ENCODE measurements at regions not wholly inside any gene's neighbourhood (a gene's known extent, or its start where the extent isn't known, plus 50 kb on each side); places are given as distances from the start of the nearest gene placed in this dataset.

GRCh38 chr13:37504251-37504650 is 94.3 kb downstream of the POSTN start:
- DNase-seq (ENCODE audit: low read depth, low spot score) (no peak), ATAC-seq (no peak)
- Histone ChIP-seq H4K20me1 (ENCODE audit: insufficient read depth) (no peaks in the 10 kb centered on the region), H3K27ac (ENCODE audit: low read depth, low read length) (no peak overlapping the region), H3K9me3 (ENCODE audit: control insufficient read depth in 1 of 2, insufficient read depth in 1 of 2, low read depth in 1 of 2, low read length in 2 of 2) (no peaks in the 10 kb centered on the region), H3K4me2 (ENCODE audit: low read length) (no peak overlapping the region), H3K27me3 (ENCODE audit: insufficient read depth, low read length) (no peaks in the 10 kb centered on the region), H3K36me3 (ENCODE audit: control insufficient read depth in 1 of 2, insufficient read depth in 2 of 2, low read length in 2 of 2) (no peaks in the 10 kb centered on the region), H3K4me1 (ENCODE audit: control insufficient read depth in 1 of 2, insufficient read depth in 2 of 2, low read length in 2 of 2) (no peaks in the 10 kb centered on the region), H2AFZ (ENCODE audit: low read depth, low read length, poor library complexity, severe bottlenecking) (no peak overlapping the region), H3K4me3 (replicated peaks in 1 of 2; ENCODE audit: low read depth in 1 of 2, low read length in 2 of 2) (no peak overlapping the region), H3K9ac (ENCODE audit: low read length) (no peak overlapping the region), H3K9me2 (ENCODE audit: insufficient read depth) (no peaks in the 10 kb centered on the region), H3K79me2 (ENCODE audit: insufficient read depth, low read length) (no peaks in the 10 kb centered on the region)
- ChIA-PET RAD21 (ENCODE audit: low non-redundant PET in 1 of 2, low total read pairs in 2 of 2, uncharacterized antibody in 2 of 2, unreplicated experiment in 2 of 2) (no interaction called here), CTCF (no interaction called here), POLR2A (no interaction called here)
- no peak for TF ChIP-seq TCF7L2 (IDR thresholded peaks at IDR 0.05; ENCODE audit: borderline replicate concordance, extremely low read depth, insufficient read depth, insufficient read length)
- no peak for TF ChIP-seq POLR2A (IDR thresholded peaks at IDR 0.05; ENCODE audit: borderline replicate concordance, extremely low read depth, insufficient read depth, insufficient read length)
- no peak for TF ChIP-seq POLR2AphosphoS5 (IDR thresholded peaks at IDR 0.05; ENCODE audit: low read depth, low read length)
- no peak for TF ChIP-seq RAD21 (IDR thresholded peaks at IDR 0.05; ENCODE audit: low read depth)
- TF ChIP-seq FOSL1 (IDR thresholded peaks at IDR 0.05; ENCODE audit: low read depth): no peak
- TF ChIP-seq SP1 (IDR thresholded peaks at IDR 0.05; ENCODE audit: low read depth): no peak
- no peak for TF ChIP-seq EZH2 (IDR thresholded peaks at IDR 0.05)
- no peak for TF ChIP-seq ZBTB33 (IDR thresholded peaks at IDR 0.05; ENCODE audit: extremely low read depth, insufficient replicate concordance, low read length)
- no peak for TF ChIP-seq SIN3A (IDR thresholded peaks at IDR 0.05; ENCODE audit: low read depth)
- TF ChIP-seq SRF (IDR thresholded peaks at IDR 0.05; ENCODE audit: low read depth): no peak
- TF ChIP-seq YY1 (IDR thresholded peaks at IDR 0.05; ENCODE audit: extremely low read depth, insufficient replicate concordance, low read depth, low read length): no peak
- TF ChIP-seq JUND (IDR thresholded peaks at IDR 0.05): no peak
- TF ChIP-seq CTCF (IDR thresholded peaks at IDR 0.05 in 2 of 3, conservative IDR thresholded peaks at IDR 0.05 in 1 of 3; ENCODE audit: borderline replicate concordance in 1 of 3, insufficient read depth in 1 of 3, low read depth in 2 of 3, low read length in 2 of 3): no peak
- no peak for TF ChIP-seq MAX (IDR thresholded peaks at IDR 0.05)
- TF ChIP-seq EZH2phosphoT487 (IDR thresholded peaks at IDR 0.05; ENCODE audit: borderline replicate concordance): no peak
- intact Hi-C loops (cut with micrococcal nuclease): no loop called here
- BruUV-seq (replicated peaks): no TSS peak

All from HCT116 (cell line).